ENCODE measurements at regions not wholly inside any gene's neighbourhood (a gene's known extent, or its start where the extent isn't known, plus 50 kb on each side); places are given as distances from the start of the nearest gene placed in this dataset.
A peak's percentile ranks its signal among the peaks of the same experiment; 100 is the strongest.

GRCh38 chr16:73506568-73507056, 458.7 kb upstream of the ZFHX3 start:
- no peak for DNase-seq (ENCODE audit: low read depth in 4 of 4, low spot score in 2 of 4)

- no peak for DNase-seq (ENCODE audit: low read depth in 4 of 4, low spot score in 2 of 4)
These were observed 457.6 kb upstream of the ZFHX3 start for GRCh38 chr16:73505577-73505976.

- no peak for DNase-seq (ENCODE audit: low read depth in 4 of 4, low spot score in 2 of 4)
These were observed 457.0 kb upstream of the ZFHX3 start for GRCh38 chr16:73504591-73505575.

- no peak for DNase-seq (ENCODE audit: low read depth in 4 of 4, low spot score in 2 of 4)
These were observed 455.2 kb upstream of the ZFHX3 start for GRCh38 chr16:73503093-73503492.

- DNase-seq (ENCODE audit: low read depth in 4 of 4, low spot score in 2 of 4) = no peak
These were observed 451.3 kb upstream of the ZFHX3 start for GRCh38 chr16:73499276-73499675.

GRCh38 chr16:73485880-73486279, 438.0 kb upstream of the ZFHX3 start:
- no peak for DNase-seq (ENCODE audit: low read depth in 4 of 4, low spot score in 2 of 4)

- no peak for DNase-seq (ENCODE audit: low read depth in 4 of 4, low spot score in 2 of 4)
These were observed 436.2 kb upstream of the ZFHX3 start for GRCh38 chr16:73483934-73484711.

GRCh38 chr16:73483076-73483791, 435.3 kb upstream of the ZFHX3 start:
- peak in 1 of 4 donors; percentile 4 for DNase-seq (ENCODE audit: low read depth in 4 of 4, low spot score in 2 of 4)

GRCh38 chr16:73482310-73482709, 434.4 kb upstream of the ZFHX3 start:
- no peak for DNase-seq (ENCODE audit: low read depth in 4 of 4, low spot score in 2 of 4)

- DNase-seq (ENCODE audit: low read depth in 4 of 4, low spot score in 2 of 4) = no peak
These were observed 432.5 kb upstream of the ZFHX3 start for GRCh38 chr16:73480381-73480780.

GRCh38 chr16:73473713-73474112, 425.8 kb upstream of the ZFHX3 start:
- no peak for DNase-seq (ENCODE audit: low read depth in 4 of 4, low spot score in 2 of 4)

GRCh38 chr16:73464834-73465233, 416.9 kb upstream of the ZFHX3 start:
- no peak for DNase-seq (ENCODE audit: low read depth in 4 of 4, low spot score in 2 of 4)

GRCh38 chr16:73459586-73459985, 411.7 kb upstream of the ZFHX3 start:
- no peak for DNase-seq (ENCODE audit: low read depth in 4 of 4, low spot score in 2 of 4)

- DNase-seq (ENCODE audit: low read depth in 4 of 4, low spot score in 2 of 4) = no peak
These were observed 409.9 kb upstream of the ZFHX3 start for GRCh38 chr16:73457851-73458250.

GRCh38 chr16:73448970-73449369, 401.0 kb upstream of the ZFHX3 start:
- no peak for DNase-seq (ENCODE audit: low read depth in 4 of 4, low spot score in 2 of 4)

GRCh38 chr16:73447846-73448245, 399.9 kb upstream of the ZFHX3 start:
- no peak for DNase-seq (ENCODE audit: low read depth in 4 of 4, low spot score in 2 of 4)

- no peak for DNase-seq (ENCODE audit: low read depth in 4 of 4, low spot score in 2 of 4)
These were observed 386.7 kb upstream of the ZFHX3 start for GRCh38 chr16:73434621-73435020.

GRCh38 chr16:73433731-73434307, 385.9 kb upstream of the ZFHX3 start:
- no peak for DNase-seq (ENCODE audit: low read depth in 4 of 4, low spot score in 2 of 4)

- DNase-seq (ENCODE audit: low read depth in 4 of 4, low spot score in 2 of 4) = no peak
These were observed 385.2 kb upstream of the ZFHX3 start for GRCh38 chr16:73432850-73433730.
